ENCODE measurements at regions not wholly inside any gene's neighbourhood (a gene's known extent, or its start where the extent isn't known, plus 50 kb on each side); places are given as distances from the start of the nearest gene placed in this dataset.

DNA sequence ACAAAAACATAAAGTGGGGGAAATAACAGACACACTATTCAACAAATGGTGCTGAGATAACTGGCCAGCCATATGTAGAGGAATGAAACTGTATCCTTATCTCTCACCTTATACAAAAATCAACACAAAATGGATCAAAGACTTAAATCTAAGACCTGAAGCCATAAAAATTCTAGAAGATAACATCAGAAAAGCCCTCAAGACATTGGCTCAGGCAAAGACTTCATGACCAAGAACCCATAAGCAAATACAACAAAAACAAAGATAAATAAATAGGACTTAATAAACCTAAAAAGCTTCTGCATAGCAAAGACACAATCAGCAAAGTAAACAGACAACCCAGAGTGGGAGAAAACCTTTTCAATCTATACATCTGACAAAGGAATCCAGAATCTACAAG is 278.9 kb downstream of the PIK3C3 start:
- dilution Hi-C loops (cut with MboI; ENCODE audit: extremely low pct_ligation_motif_present, low sequenced_read_pairs): no loop called here
- no peak overlapping the region for H3K4me3 ChIP-seq (replicated peaks in 1 of 3; ENCODE audit: insufficient read depth in 1 of 3, low read depth in 1 of 3, low read length in 3 of 3)
- BruUV-seq (replicated peaks): no TSS peak
- H3K27ac ChIP-seq (ENCODE audit: insufficient read depth, low read depth, low read length): no peak overlapping the region
- H3K27me3 ChIP-seq (ENCODE audit: control insufficient read depth in 2 of 2, insufficient read depth in 2 of 2, low read length in 2 of 2): no peaks in the 10 kb centered on the region
- no peaks in the 10 kb centered on the region for H3K9me1 ChIP-seq (replicated peaks; ENCODE audit: control insufficient read depth, extremely low read depth, insufficient read depth, low read length)
- no peaks in the 10 kb centered on the region for H3K9me3 ChIP-seq (replicated peaks; ENCODE audit: control insufficient read depth, insufficient read depth, low read length)
- ChIA-PET CTCF (no interaction called here), POLR2A (no interaction called here)
- FAIRE-seq (no peak), DNase-seq (ENCODE audit: low read depth, low spot score) (no peak)
- no peak overlapping the region for H3K9ac ChIP-seq (replicated peaks; ENCODE audit: extremely low read depth, insufficient read depth, low read length)
- no peaks in the 10 kb centered on the region for H3K4me1 ChIP-seq (ENCODE audit: control insufficient read depth, extremely low read depth, insufficient read depth, low read length)
- H3K79me2 ChIP-seq (ENCODE audit: control insufficient read depth, insufficient read depth, low read length): no peaks in the 10 kb centered on the region
- intact Hi-C loops (cut with micrococcal nuclease): no loop called here
- no peaks in the 10 kb centered on the region for H3K36me3 ChIP-seq (ENCODE audit: control insufficient read depth in 2 of 2, extremely low read depth in 1 of 2, insufficient read depth in 2 of 2, low read length in 2 of 2)
- no peaks in the 10 kb centered on the region for H4K20me1 ChIP-seq (replicated peaks; ENCODE audit: control insufficient read depth, extremely low read depth, insufficient read depth, low read length)
- H3K4me2 ChIP-seq (ENCODE audit: insufficient read depth, low read length): no peak overlapping the region
- TF ChIP-seq GATA2 (IDR thresholded peaks at IDR 0.05; ENCODE audit: insufficient read depth, insufficient read length, low read depth, low read length) (no peak), FOS (IDR thresholded peaks at IDR 0.05; ENCODE audit: borderline replicate concordance, insufficient read depth, low read length) (no peak), POLR2A (IDR thresholded peaks at IDR 0.05; ENCODE audit: low read depth, low read length) (no peak)
- TF ChIP-seq, protein P1, sequence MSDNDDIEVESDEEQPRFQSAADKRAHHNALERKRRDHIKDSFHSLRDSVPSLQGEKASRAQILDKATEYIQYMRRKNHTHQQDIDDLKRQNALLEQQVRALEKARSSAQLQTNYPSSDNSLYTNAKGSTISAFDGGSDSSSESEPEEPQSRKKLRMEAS (IDR thresholded peaks at IDR 0.05; ENCODE audit: insufficient read depth, insufficient read length): no peak
- H2AFZ ChIP-seq (ENCODE audit: low read depth, low read length): no peak overlapping the region

DNA sequence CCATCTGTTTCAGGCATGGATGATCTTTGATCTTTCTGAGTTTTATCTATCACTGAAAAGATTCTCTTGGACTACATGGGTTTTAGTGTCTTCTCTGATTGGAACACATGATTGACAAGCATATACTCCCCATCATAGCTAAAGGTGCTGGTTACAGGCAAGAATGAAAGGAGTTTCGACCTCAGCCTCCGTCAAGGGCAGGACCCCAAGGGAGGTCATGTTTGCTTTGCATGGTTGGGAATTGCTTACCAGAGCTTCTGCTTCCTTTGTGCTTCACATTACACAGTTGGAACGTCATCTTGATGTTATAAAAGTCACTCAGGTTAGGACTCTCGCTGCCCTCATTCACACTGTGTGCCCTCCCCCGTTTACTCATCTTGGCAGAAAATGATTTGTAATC is 287.7 kb downstream of the PIK3C3 start:
- Histone ChIP-seq H3K27ac (ENCODE audit: insufficient read depth, low read depth, low read length) (no peak overlapping the region), H3K9me3 (replicated peaks; ENCODE audit: control insufficient read depth, insufficient read depth, low read length) (no peaks in the 10 kb centered on the region), H4K20me1 (replicated peaks; ENCODE audit: control insufficient read depth, extremely low read depth, insufficient read depth, low read length) (no peaks in the 10 kb centered on the region), H3K79me2 (ENCODE audit: control insufficient read depth, insufficient read depth, low read length) (no peaks in the 10 kb centered on the region), H3K9ac (replicated peaks; ENCODE audit: extremely low read depth, insufficient read depth, low read length) (no peak overlapping the region), H3K4me3 (replicated peaks in 1 of 3; ENCODE audit: insufficient read depth in 1 of 3, low read depth in 1 of 3, low read length in 3 of 3) (no peak overlapping the region), H3K9me1 (replicated peaks; ENCODE audit: control insufficient read depth, extremely low read depth, insufficient read depth, low read length) (no peaks in the 10 kb centered on the region), H2AFZ (ENCODE audit: low read depth, low read length) (no peak overlapping the region), H3K4me2 (ENCODE audit: insufficient read depth, low read length) (no peak overlapping the region), H3K27me3 (ENCODE audit: control insufficient read depth in 2 of 2, insufficient read depth in 2 of 2, low read length in 2 of 2) (no peaks in the 10 kb centered on the region), H3K4me1 (ENCODE audit: control insufficient read depth, extremely low read depth, insufficient read depth, low read length) (no peaks in the 10 kb centered on the region), H3K36me3 (ENCODE audit: control insufficient read depth in 2 of 2, extremely low read depth in 1 of 2, insufficient read depth in 2 of 2, low read length in 2 of 2) (no peaks in the 10 kb centered on the region)
- dilution Hi-C loops (cut with MboI; ENCODE audit: extremely low pct_ligation_motif_present, low sequenced_read_pairs) (no loop called here), intact Hi-C loops (cut with micrococcal nuclease) (no loop called here)
- BruUV-seq (replicated peaks): no TSS peak
- ChIA-PET POLR2A (no interaction called here), CTCF (no interaction called here)
- DNase-seq (ENCODE audit: low read depth, low spot score): no peak
- FAIRE-seq: no peak
- no peak for TF ChIP-seq POLR2AphosphoS5 (IDR thresholded peaks at IDR 0.05; ENCODE audit: insufficient read depth, low read depth, low read length)
- TF ChIP-seq EZH2 (IDR thresholded peaks at IDR 0.05; ENCODE audit: borderline replicate concordance, low read depth, low read length, severe bottlenecking): no peak
- no peak for TF ChIP-seq GATA2 (IDR thresholded peaks at IDR 0.05; ENCODE audit: insufficient read depth, insufficient read length, low read depth, low read length)
- no peak for TF ChIP-seq MYC (IDR thresholded peaks at IDR 0.05; ENCODE audit: low read depth, low read length)
- TF ChIP-seq, protein P2, sequence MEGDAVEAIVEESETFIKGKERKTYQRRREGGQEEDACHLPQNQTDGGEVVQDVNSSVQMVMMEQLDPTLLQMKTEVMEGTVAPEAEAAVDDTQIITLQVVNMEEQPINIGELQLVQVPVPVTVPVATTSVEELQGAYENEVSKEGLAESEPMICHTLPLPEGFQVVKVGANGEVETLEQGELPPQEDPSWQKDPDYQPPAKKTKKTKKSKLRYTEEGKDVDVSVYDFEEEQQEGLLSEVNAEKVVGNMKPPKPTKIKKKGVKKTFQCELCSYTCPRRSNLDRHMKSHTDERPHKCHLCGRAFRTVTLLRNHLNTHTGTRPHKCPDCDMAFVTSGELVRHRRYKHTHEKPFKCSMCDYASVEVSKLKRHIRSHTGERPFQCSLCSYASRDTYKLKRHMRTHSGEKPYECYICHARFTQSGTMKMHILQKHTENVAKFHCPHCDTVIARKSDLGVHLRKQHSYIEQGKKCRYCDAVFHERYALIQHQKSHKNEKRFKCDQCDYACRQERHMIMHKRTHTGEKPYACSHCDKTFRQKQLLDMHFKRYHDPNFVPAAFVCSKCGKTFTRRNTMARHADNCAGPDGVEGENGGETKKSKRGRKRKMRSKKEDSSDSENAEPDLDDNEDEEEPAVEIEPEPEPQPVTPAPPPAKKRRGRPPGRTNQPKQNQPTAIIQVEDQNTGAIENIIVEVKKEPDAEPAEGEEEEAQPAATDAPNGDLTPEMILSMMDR (IDR thresholded peaks at IDR 0.05; ENCODE audit: extremely low read depth in 1 of 2, insufficient read depth in 1 of 2, low read depth in 1 of 2, low read length in 2 of 2): no peak

All from endothelial cell of umbilical vein (primary cell).